H1 (cell line): ENCODE measurements at regions not wholly inside any gene's neighbourhood (a gene's known extent, or its start where the extent isn't known, plus 50 kb on each side); places are given as distances from the start of the nearest gene placed in this dataset.

Source experiments
- CTCF ChIA-PET: fragments of 300-600 bp; sonication (Branson Sonifier 250); formaldehyde crosslinking; loops from one replicate; lab custom pipeline; 2021; ENCODE audit not compliant: partially characterized antibody; lab: Charles Lee
- POLR2A ChIA-PET: fragments of 300-600 bp; sonication (Branson Sonifier 250); formaldehyde crosslinking; loops from one replicate; lab custom pipeline; 2021; ENCODE audit warnings: inconsistent platforms; ENCODE audit not compliant: partially characterized antibody; lab: Charles Lee
- DNase-seq, 2 experiments: peaks; one replicate each; pipeline versions ENCODE4 v3.0.0 to v3.0.0-alpha.2; 2010 to 2022; ENCODE audit warnings: low spot score in 2 of 2, low read depth in 1 of 2, mixed read lengths in 1 of 2
- FAIRE-seq: peaks from 2 replicates; lab custom pipeline; 2011; peaks lifted over from hg19 to GRCh38; lab: Jason Lieb, UNC
- H2AFZ ChIP-seq: 2 replicates; pipeline ENCODE4 v1.8.1; 2012; ENCODE audit warnings: low read length, inconsistent platforms
- H2AK5ac ChIP-seq: 2 replicates; pipeline ENCODE4 v1.6.1; 2013; ENCODE audit warnings: low read depth, low read length
- H2BK120ac ChIP-seq: replicated peaks from 2 replicates; pipeline ENCODE3; 2013; ENCODE audit warnings: low read depth, low read length, inconsistent platforms
- H2BK12ac ChIP-seq: 2 replicates; pipeline ENCODE4 v1.6.1; 2013; ENCODE audit warnings: low read depth, low read length
- H2BK15ac ChIP-seq: 2 replicates; pipeline ENCODE4 v1.6.1; 2013; ENCODE audit warnings: low read length
- H2BK20ac ChIP-seq: 2 replicates; pipeline ENCODE4 v1.6.1; 2013; ENCODE audit warnings: low read length
- H2BK5ac ChIP-seq: 2 replicates; pipeline ENCODE4 v1.6.1; 2013; ENCODE audit warnings: low read depth, low read length
- H3K14ac ChIP-seq: 2 replicates; pipeline ENCODE4 v1.6.1; 2013; ENCODE audit warnings: inconsistent platforms; ENCODE audit not compliant: insufficient read length
- H3K18ac ChIP-seq: 2 replicates; pipeline ENCODE4 v1.6.1; 2013; ENCODE audit warnings: low read length; ENCODE audit errors: extremely low read depth
- H3K23ac ChIP-seq: 2 replicates; pipeline ENCODE4 v1.6.1; 2013; ENCODE audit warnings: inconsistent platforms; ENCODE audit not compliant: insufficient read length
- H3K23me2 ChIP-seq: 2 replicates; pipeline ENCODE4 v1.6.1; 2013; ENCODE audit warnings: low read depth, low read length
- H3K27ac ChIP-seq: 2 replicates; pipeline ENCODE4 v1.6.1; 2011; ENCODE audit warnings: low read depth, low read length, inconsistent platforms
- H3K27me3 ChIP-seq, 4 experiments: replicated peaks in 1 of 4; 1 replicate in 1 of 4; 2 replicates in 3 of 4; pipeline versions ENCODE4 v1.6.1 to v1.8.1; 2011 to 2013; ENCODE audit warnings: low read length in 3 of 4, mild to moderate bottlenecking in 3 of 4, inconsistent platforms in 2 of 4, mixed read lengths in 2 of 4, moderate library complexity in 1 of 4; ENCODE audit not compliant: control insufficient read depth in 3 of 4, insufficient read depth in 3 of 4; ENCODE audit errors: extremely low read depth in 1 of 4
- H3K36me3 ChIP-seq, 4 experiments: 2 replicates each; pipeline versions ENCODE4 v1.6.1 to v1.8.1; 2011 to 2013; ENCODE audit warnings: mild to moderate bottlenecking in 4 of 4, low read length in 3 of 4, moderate library complexity in 2 of 4, control low read depth in 1 of 4, inconsistent platforms in 1 of 4; ENCODE audit not compliant: insufficient read depth in 4 of 4, control insufficient read depth in 2 of 4
- H3K4ac ChIP-seq: replicated peaks from 2 replicates; pipeline ENCODE3; 2013; ENCODE audit warnings: low read length, low read depth, mixed read lengths, inconsistent platforms; ENCODE audit not compliant: insufficient read length
- H3K4me1 ChIP-seq, 4 experiments: replicated peaks in 1 of 4; 1 replicate in 1 of 4; 2 replicates in 3 of 4; pipeline versions ENCODE4 v1.6.1 to v1.8.1; 2011 to 2013; ENCODE audit warnings: low read length in 3 of 4, inconsistent platforms in 2 of 4, mixed read lengths in 1 of 4; ENCODE audit not compliant: insufficient read depth in 4 of 4, control insufficient read depth in 3 of 4
- H3K4me2 ChIP-seq, 2 experiments: 2 replicates each; pipeline versions ENCODE4 v1.6.1 to v1.8.1; 2011 to 2013; ENCODE audit warnings: low read depth in 2 of 2, low read length in 2 of 2, control low read depth in 1 of 2, inconsistent platforms in 1 of 2, mild to moderate bottlenecking in 1 of 2; ENCODE audit not compliant: insufficient read depth in 1 of 2
- H3K4me3 ChIP-seq, 4 experiments: fragments of 200-600, 300-600 bp in 1 of 4; sonication (generic), shearing (Covaris generic), sonication (Bioruptor Twin) in 1 of 4; 2 replicates each; pipeline versions ENCODE4 v1.5.1 to v1.8.1; 2011 to 2016; ENCODE audit warnings: low read length in 4 of 4, low read depth in 3 of 4, control low read depth in 2 of 4, inconsistent platforms in 2 of 4, mild to moderate bottlenecking in 2 of 4, mixed read lengths in 1 of 4, moderate library complexity in 1 of 4; ENCODE audit not compliant: insufficient read depth in 2 of 4; ENCODE audit errors: extremely low read depth in 1 of 4
- H3K56ac ChIP-seq: replicated peaks from 2 replicates; pipeline ENCODE3; 2013; ENCODE audit warnings: low read depth, mild to moderate bottlenecking, mixed read lengths, low read length, inconsistent platforms; ENCODE audit not compliant: insufficient read length
- H3K79me1 ChIP-seq: 2 replicates; pipeline ENCODE4 v1.6.1; 2013; ENCODE audit warnings: low read depth, low read length, control low read depth
- H3K79me2 ChIP-seq, 2 experiments: 2 replicates each; pipeline versions ENCODE4 v1.6.1 to v1.8.1; 2012 to 2013; ENCODE audit warnings: low read length in 2 of 2, mild to moderate bottlenecking in 2 of 2, inconsistent platforms in 1 of 2; ENCODE audit not compliant: insufficient read depth in 2 of 2, control insufficient read depth in 1 of 2
- H3K9ac ChIP-seq, 4 experiments: replicated peaks in 1 of 4; 1 replicate in 1 of 4; 2 replicates in 3 of 4; pipeline versions ENCODE4 v1.6.1 to v1.8.1; 2011 to 2013; ENCODE audit warnings: low read depth in 3 of 4, low read length in 3 of 4, control low read depth in 2 of 4, mild to moderate bottlenecking in 2 of 4, moderate library complexity in 2 of 4, inconsistent platforms in 1 of 4; ENCODE audit errors: extremely low read depth in 1 of 4
- H3K9me3 ChIP-seq, 2 experiments: 2 replicates each; pipeline versions ENCODE4 v1.6.1 to v1.8.1; 2012 to 2013; ENCODE audit warnings: mild to moderate bottlenecking in 2 of 2, moderate library complexity in 2 of 2, control low read depth in 1 of 2, inconsistent platforms in 1 of 2, low read depth in 1 of 2, low read length in 1 of 2, mixed read lengths in 1 of 2; ENCODE audit not compliant: insufficient read depth in 2 of 2
- H4K20me1 ChIP-seq, 2 experiments: replicated peaks in 1 of 2; 2 replicates each; pipeline versions ENCODE3 to v1.8.1; 2011 to 2013; ENCODE audit warnings: inconsistent platforms in 2 of 2, low read length in 2 of 2, mild to moderate bottlenecking in 1 of 2; ENCODE audit not compliant: insufficient read depth in 2 of 2, control insufficient read depth in 1 of 2
- H4K5ac ChIP-seq: 2 replicates; pipeline ENCODE4 v1.6.1; 2013; ENCODE audit warnings: low read length, low read depth, mixed read lengths, inconsistent platforms; ENCODE audit not compliant: insufficient read length
- H4K8ac ChIP-seq: 2 replicates; pipeline ENCODE4 v1.8.0; 2013; ENCODE audit warnings: mild to moderate bottlenecking, moderate library complexity, low read length, inconsistent platforms; ENCODE audit not compliant: insufficient read depth; ENCODE audit errors: extremely low read depth
- H4K91ac ChIP-seq: replicated peaks from 2 replicates; pipeline ENCODE3; 2013; ENCODE audit warnings: low read length, mixed read lengths, inconsistent platforms; ENCODE audit not compliant: insufficient read length
- EZH2 ChIP-seq: fragments of 200-600 bp; sonication (generic); IDR thresholded peaks from 2 replicates; pipeline ENCODE4 v1.7.1; 2012; ENCODE audit warnings: low read depth, mild to moderate bottlenecking, moderate library complexity, low read length, inconsistent platforms; ENCODE audit not compliant: severe bottlenecking
- FOSL1 ChIP-seq: IDR thresholded peaks from 2 replicates; pipeline ENCODE4 v1.6.1; 2011; ENCODE audit warnings: mild to moderate bottlenecking, low read depth, low read length, moderate library complexity; ENCODE audit not compliant: insufficient read depth
- HDAC6 ChIP-seq: IDR thresholded peaks from one replicate; pipeline ENCODE4 v1.7.1; 2012; ENCODE audit warnings: low read depth, mild to moderate bottlenecking, inconsistent platforms, low read length, moderate library complexity
- KDM5A ChIP-seq: fragments of 200-600 bp; IDR thresholded peaks from 2 replicates; pipeline ENCODE4 v1.7.1; 2012; ENCODE audit warnings: mild to moderate bottlenecking, low read length, inconsistent platforms, mixed read lengths
- RBBP5 ChIP-seq: IDR thresholded peaks from 2 replicates; pipeline ENCODE4 v1.7.1; 2012; ENCODE audit warnings: low read depth, mild to moderate bottlenecking, inconsistent platforms, low read length, moderate library complexity, borderline replicate concordance
- SAP30 ChIP-seq: fragments of 300-600 bp; sonication (generic); IDR thresholded peaks from 2 replicates; pipeline ENCODE4 v1.7.1; 2012; ENCODE audit warnings: low read length, moderate library complexity, mild to moderate bottlenecking, inconsistent platforms; ENCODE audit not compliant: insufficient read depth, insufficient replicate concordance
- SIN3A ChIP-seq, 2 experiments: IDR thresholded peaks in 1 of 2; conservative IDR thresholded peaks in 1 of 2; 2 replicates each; pipeline ENCODE4 v1.6.1; 2011 to 2012; ENCODE audit warnings: low read length in 2 of 2, improper control_type of control experiment in 1 of 2, low read depth in 1 of 2, mild to moderate bottlenecking in 1 of 2
- WGBS, 2 experiments: shearing (Covaris generic) in 1 of 2; methylation state at CpG; one replicate each; pipeline versions ENCODE4 v1.1.6 to v1.1.7; 2013 to 2015; ENCODE audit warnings: low lambda C conversion rate in 2 of 2, mixed read lengths in 2 of 2, inconsistent platforms in 1 of 2, low coverage in 1 of 2, missing lambda C conversion rate in 1 of 2; ENCODE audit not compliant: insufficient replicate concordance in 2 of 2, insufficient coverage in 1 of 2, insufficient read length in 1 of 2; ENCODE audit errors: extremely low coverage in 1 of 2, missing lambda C conversion rate in 1 of 2; 5-methylcytosine and 5-hydroxymethylcytosine counted together
- TF ChIP-seq, protein P1 (sequence below): IDR thresholded peaks from 2 replicates; pipeline ENCODE4 v1.6.1; 2012; ENCODE audit warnings: low read length, inconsistent platforms

DNA sequence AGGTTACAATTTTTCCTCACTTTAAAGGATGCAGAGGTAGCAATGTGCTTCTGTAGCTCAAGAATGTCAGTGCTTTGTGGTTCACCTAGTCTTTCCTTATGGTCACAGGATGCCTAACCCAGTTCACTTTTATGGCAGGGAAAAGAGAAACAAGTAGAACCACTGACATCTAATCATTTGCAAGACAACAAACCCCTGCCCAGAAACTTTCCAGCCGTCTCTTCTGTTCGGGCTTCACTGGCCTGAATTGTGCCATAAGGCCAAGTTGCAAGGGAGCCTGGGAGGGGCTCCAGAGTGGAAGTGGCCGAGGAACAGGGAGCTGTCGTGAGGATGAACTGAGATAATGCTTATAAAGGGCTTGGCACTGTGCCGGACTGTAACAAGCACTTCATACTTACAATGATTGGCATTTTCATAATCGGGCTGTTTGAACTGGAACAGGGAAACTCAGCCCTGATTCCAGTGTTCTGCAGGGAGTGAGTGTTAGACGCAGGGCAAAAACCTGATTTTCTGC is 212.6 kb downstream of the BCAS1 start:
- Histone ChIP-seq H4K8ac (no peak overlapping the region), H2BK5ac (peak overlapping the region; percentile 26; the same call in 1 of the 2 replicates), H3K18ac (no peak overlapping the region), H3K56ac (no peak overlapping the region), H4K91ac (no peak overlapping the region), H3K79me2 (no peaks in the 10 kb centered on the region), H3K14ac (no peak overlapping the region), H2AK5ac (no peak overlapping the region), H3K4ac (no peak overlapping the region), H4K20me1 (no peaks in the 10 kb centered on the region), H3K4me2 (0 out of 4 replicates have a peak overlapping the region, but pooled peaks of 1 of the 2 experiments have one; percentile 17), H3K4me3 (no peak overlapping the region), H2BK120ac (no peak overlapping the region), H2AFZ (no peak overlapping the region), H3K23ac (no peak overlapping the region), H2BK15ac (no peak overlapping the region), H3K9ac (no peak overlapping the region), H3K36me3 (no peaks in the 10 kb centered on the region), H3K4me1 (peaks cover 0 to 8% (median 3%) of the 10 kb centered on the region in 4 experiments; a peak in 6 of 7 replicates), H4K5ac (no peak overlapping the region), H3K23me2 (no peaks in the 10 kb centered on the region), H3K27me3 (no peaks in the 10 kb centered on the region), H2BK20ac (no peak overlapping the region; the same call in 1 of the 2 replicates), H2BK12ac (no peak overlapping the region; the same call in 1 of the 2 replicates), H3K79me1 (no peaks in the 10 kb centered on the region), H3K9me3 (peaks cover 0 to 8% of the 10 kb centered on the region in 2 experiments; a peak in 1 of 4 replicates), H3K27ac (0 out of 2 replicates have a peak overlapping the region, but pooled peaks have one; percentile 9)
- ChIA-PET CTCF (interaction anchor here (0.7 to 1.4 kb wide), 8 partner anchors 8 to 122 kb away, joined by 3 to 6 read pairs (median 4); no protein-coding TSS in a partner anchor), POLR2A (interaction anchor here (1.1 kb wide), 1 partner anchor 8 kb away, joined by 3 read pairs; no protein-coding TSS in a partner anchor)
- 62% methylated on average over 7 of the region's 7 CpGs; no CpG with 5 or more reads in 1 of the 2 experiments for WGBS, 2 experiments
- DNase-seq = no peak
- FAIRE-seq = no peak
- no peak for TF ChIP-seq KDM5A
- TF ChIP-seq EZH2 = no peak
- TF ChIP-seq, protein P1, sequence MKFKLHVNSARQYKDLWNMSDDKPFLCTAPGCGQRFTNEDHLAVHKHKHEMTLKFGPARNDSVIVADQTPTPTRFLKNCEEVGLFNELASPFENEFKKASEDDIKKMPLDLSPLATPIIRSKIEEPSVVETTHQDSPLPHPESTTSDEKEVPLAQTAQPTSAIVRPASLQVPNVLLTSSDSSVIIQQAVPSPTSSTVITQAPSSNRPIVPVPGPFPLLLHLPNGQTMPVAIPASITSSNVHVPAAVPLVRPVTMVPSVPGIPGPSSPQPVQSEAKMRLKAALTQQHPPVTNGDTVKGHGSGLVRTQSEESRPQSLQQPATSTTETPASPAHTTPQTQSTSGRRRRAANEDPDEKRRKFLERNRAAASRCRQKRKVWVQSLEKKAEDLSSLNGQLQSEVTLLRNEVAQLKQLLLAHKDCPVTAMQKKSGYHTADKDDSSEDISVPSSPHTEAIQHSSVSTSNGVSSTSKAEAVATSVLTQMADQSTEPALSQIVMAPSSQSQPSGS = no peak
- TF ChIP-seq SIN3A (conservative IDR thresholded peaks at IDR 0.05 in 1 of 2, IDR thresholded peaks at IDR 0.05 in 1 of 2; ENCODE audit: low read depth in 1 of 2, low read length in 2 of 2) = no peak
- TF ChIP-seq RBBP5 = no peak
- TF ChIP-seq HDAC6 = no peak
- no peak for TF ChIP-seq FOSL1
- TF ChIP-seq SAP30 = no peak
